ENCODE measurements at regions not wholly inside any gene's neighbourhood (a gene's known extent, or its start where the extent isn't known, plus 50 kb on each side); places are given as distances from the start of the nearest gene placed in this dataset.

- no peaks in the 10 kb centered on the region for H3K79me2 ChIP-seq (ENCODE audit: insufficient read depth, low read length)
- Mint-ChIP-seq H3K9me3 (peaks cover 0 to 2% (median 0%) of the 10 kb centered on the region in 7 donors), H3K4me3 (peak overlapping the region; percentile 3 to 73), H3K27me3 (ENCODE audit: low read depth in 3 of 3) (peaks cover 24 to 27% (median 26%) of the 10 kb centered on the region in 3 donors), H3K36me3 (no peaks in the 10 kb centered on the region), H3K4me1 (peaks cover 13% of the 10 kb centered on the region), H3K27ac (peak overlapping the region in 3 of 7 donors; percentile 1 to 49 (median 30))
- no peaks in the 10 kb centered on the region for H3K9me3 ChIP-seq (replicated peaks in 1 of 2; ENCODE audit: control insufficient read depth in 1 of 2, insufficient read depth in 1 of 2, low read length in 2 of 2)
- intact Hi-C loops (cut with micrococcal nuclease) = no loop called here
- H4K20me1 ChIP-seq (ENCODE audit: insufficient read depth, low read length) = no peaks in the 10 kb centered on the region
- H3K4me3 ChIP-seq (replicated peaks in 1 of 3; ENCODE audit: low read depth in 2 of 3, low read length in 3 of 3) = peak overlapping the region in 1 of 3 experiments; percentile 18
- H3K27me3 ChIP-seq (ENCODE audit: control insufficient read depth in 2 of 2, insufficient read depth in 2 of 2, low read length in 2 of 2) = peaks cover 3 to 5% of the 10 kb centered on the region in 2 donors
- no peak overlapping the region for H3K9ac ChIP-seq (ENCODE audit: insufficient read depth, low read length, poor library complexity, severe bottlenecking)
- no peaks in the 10 kb centered on the region for H3K36me3 ChIP-seq (replicated peaks in 1 of 2; ENCODE audit: control insufficient read depth in 1 of 2, insufficient read depth in 2 of 2, low read length in 2 of 2)
- H2AFZ ChIP-seq (ENCODE audit: insufficient read depth, low read depth, low read length, poor library complexity, severe bottlenecking) = peak overlapping the region; percentile 35
- no peak overlapping the region for H3K27ac ChIP-seq (ENCODE audit: low read depth in 1 of 2, low read length in 2 of 2)
- TF ChIP-seq, protein P1, sequence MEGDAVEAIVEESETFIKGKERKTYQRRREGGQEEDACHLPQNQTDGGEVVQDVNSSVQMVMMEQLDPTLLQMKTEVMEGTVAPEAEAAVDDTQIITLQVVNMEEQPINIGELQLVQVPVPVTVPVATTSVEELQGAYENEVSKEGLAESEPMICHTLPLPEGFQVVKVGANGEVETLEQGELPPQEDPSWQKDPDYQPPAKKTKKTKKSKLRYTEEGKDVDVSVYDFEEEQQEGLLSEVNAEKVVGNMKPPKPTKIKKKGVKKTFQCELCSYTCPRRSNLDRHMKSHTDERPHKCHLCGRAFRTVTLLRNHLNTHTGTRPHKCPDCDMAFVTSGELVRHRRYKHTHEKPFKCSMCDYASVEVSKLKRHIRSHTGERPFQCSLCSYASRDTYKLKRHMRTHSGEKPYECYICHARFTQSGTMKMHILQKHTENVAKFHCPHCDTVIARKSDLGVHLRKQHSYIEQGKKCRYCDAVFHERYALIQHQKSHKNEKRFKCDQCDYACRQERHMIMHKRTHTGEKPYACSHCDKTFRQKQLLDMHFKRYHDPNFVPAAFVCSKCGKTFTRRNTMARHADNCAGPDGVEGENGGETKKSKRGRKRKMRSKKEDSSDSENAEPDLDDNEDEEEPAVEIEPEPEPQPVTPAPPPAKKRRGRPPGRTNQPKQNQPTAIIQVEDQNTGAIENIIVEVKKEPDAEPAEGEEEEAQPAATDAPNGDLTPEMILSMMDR (IDR thresholded peaks at IDR 0.05) = no peak
- 14% methylated on average over 4 of the region's 10 CpGs for whole genome bisulfite sequencing (ENCODE audit: insufficient coverage)
- H3K4me1 ChIP-seq (ENCODE audit: control insufficient read depth in 1 of 2, insufficient read depth in 2 of 2, low read length in 2 of 2) = peaks cover 4 to 11% of the 10 kb centered on the region in 2 donors
- peak; percentile 2 to 24 (median 8) for DNase-seq
- H3K4me2 ChIP-seq (replicated peaks; ENCODE audit: extremely low read depth, low read length, poor library complexity, severe bottlenecking) = peak overlapping the region; percentile 48
Observed at GRCh38 chr3:197428117-197428801, 127.5 kb downstream of the BDH1 start.

GRCh38 chr3:197427021-197427420 is 128.6 kb upstream of the DLG1 start:
- H3K27ac ChIP-seq (ENCODE audit: low read depth in 1 of 2, low read length in 2 of 2) = no peak overlapping the region
- TF ChIP-seq, protein P1 (IDR thresholded peaks at IDR 0.05) = no peak
- no peaks in the 10 kb centered on the region for H3K9me3 ChIP-seq (replicated peaks in 1 of 2; ENCODE audit: control insufficient read depth in 1 of 2, insufficient read depth in 1 of 2, low read length in 2 of 2)
- H3K4me3 Mint-ChIP-seq = no peak overlapping the region
- WGBS (ENCODE audit: insufficient coverage) = 94% methylated on average over 4 of the region's 8 CpGs
- no peak overlapping the region for H2AFZ ChIP-seq (ENCODE audit: insufficient read depth, low read depth, low read length, poor library complexity, severe bottlenecking)
- no peak for DNase-seq
- peaks cover 24 to 28% (median 26%) of the 10 kb centered on the region in 3 donors for H3K27me3 Mint-ChIP-seq (ENCODE audit: low read depth in 3 of 3)
- peaks cover 13% of the 10 kb centered on the region for H3K4me1 Mint-ChIP-seq
- H3K4me2 ChIP-seq (replicated peaks; ENCODE audit: extremely low read depth, low read length, poor library complexity, severe bottlenecking) = no peak overlapping the region
- peaks cover 4 to 11% of the 10 kb centered on the region in 2 donors for H3K4me1 ChIP-seq (ENCODE audit: control insufficient read depth in 1 of 2, insufficient read depth in 2 of 2, low read length in 2 of 2)
- no peaks in the 10 kb centered on the region for H4K20me1 ChIP-seq (ENCODE audit: insufficient read depth, low read length)
- peaks cover 0 to 2% (median 0%) of the 10 kb centered on the region in 7 donors for H3K9me3 Mint-ChIP-seq
- H3K9ac ChIP-seq (ENCODE audit: insufficient read depth, low read length, poor library complexity, severe bottlenecking) = no peak overlapping the region
- intact Hi-C loops (cut with micrococcal nuclease) = no loop called here
- H3K79me2 ChIP-seq (ENCODE audit: insufficient read depth, low read length) = no peaks in the 10 kb centered on the region
- peak overlapping the region in 2 of 7 donors; percentile 6 to 34 for H3K27ac Mint-ChIP-seq
- H3K36me3 Mint-ChIP-seq = no peaks in the 10 kb centered on the region
- H3K27me3 ChIP-seq (ENCODE audit: control insufficient read depth in 2 of 2, insufficient read depth in 2 of 2, low read length in 2 of 2) = peaks cover 2 to 3% of the 10 kb centered on the region in 2 donors
- H3K4me3 ChIP-seq (replicated peaks in 1 of 3; ENCODE audit: low read depth in 2 of 3, low read length in 3 of 3) = no peak overlapping the region
- H3K36me3 ChIP-seq (replicated peaks in 1 of 2; ENCODE audit: control insufficient read depth in 1 of 2, insufficient read depth in 2 of 2, low read length in 2 of 2) = no peaks in the 10 kb centered on the region
